ENCODE measurements at regions not wholly inside any gene's neighbourhood (a gene's known extent, or its start where the extent isn't known, plus 50 kb on each side); places are given as distances from the start of the nearest gene placed in this dataset.

DNA sequence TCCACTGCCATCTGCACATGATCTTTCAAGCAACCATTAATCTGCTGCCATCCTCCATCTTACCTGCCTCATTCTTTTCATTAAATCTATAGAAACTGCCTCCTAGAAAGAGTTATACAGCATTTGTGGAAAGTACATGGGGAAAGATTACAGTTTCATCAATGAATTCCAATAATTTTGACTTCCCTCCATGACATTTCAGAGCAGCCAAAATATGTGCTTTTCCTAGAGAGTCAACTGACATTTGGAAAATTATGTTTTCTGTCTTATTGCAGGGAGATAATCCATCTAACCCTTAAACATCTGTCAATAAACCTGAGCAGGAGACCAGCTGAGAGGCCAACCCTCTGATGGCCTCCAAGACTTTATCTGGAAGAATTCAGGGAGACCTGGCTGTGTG, 147.0 kb upstream of the CDH5 start:
- TF ChIP-seq, protein P1, sequence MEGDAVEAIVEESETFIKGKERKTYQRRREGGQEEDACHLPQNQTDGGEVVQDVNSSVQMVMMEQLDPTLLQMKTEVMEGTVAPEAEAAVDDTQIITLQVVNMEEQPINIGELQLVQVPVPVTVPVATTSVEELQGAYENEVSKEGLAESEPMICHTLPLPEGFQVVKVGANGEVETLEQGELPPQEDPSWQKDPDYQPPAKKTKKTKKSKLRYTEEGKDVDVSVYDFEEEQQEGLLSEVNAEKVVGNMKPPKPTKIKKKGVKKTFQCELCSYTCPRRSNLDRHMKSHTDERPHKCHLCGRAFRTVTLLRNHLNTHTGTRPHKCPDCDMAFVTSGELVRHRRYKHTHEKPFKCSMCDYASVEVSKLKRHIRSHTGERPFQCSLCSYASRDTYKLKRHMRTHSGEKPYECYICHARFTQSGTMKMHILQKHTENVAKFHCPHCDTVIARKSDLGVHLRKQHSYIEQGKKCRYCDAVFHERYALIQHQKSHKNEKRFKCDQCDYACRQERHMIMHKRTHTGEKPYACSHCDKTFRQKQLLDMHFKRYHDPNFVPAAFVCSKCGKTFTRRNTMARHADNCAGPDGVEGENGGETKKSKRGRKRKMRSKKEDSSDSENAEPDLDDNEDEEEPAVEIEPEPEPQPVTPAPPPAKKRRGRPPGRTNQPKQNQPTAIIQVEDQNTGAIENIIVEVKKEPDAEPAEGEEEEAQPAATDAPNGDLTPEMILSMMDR (conservative IDR thresholded peaks at IDR 0.05 in 1 of 2, IDR thresholded peaks at IDR 0.05 in 1 of 2; ENCODE audit: extremely low read depth in 1 of 2, insufficient read depth in 1 of 2, low read depth in 1 of 2, low read length in 2 of 2), result no peak
- TF ChIP-seq EZH2 (IDR thresholded peaks at IDR 0.05; ENCODE audit: borderline replicate concordance, low read length), result no peak
